ENCODE measurements at regions not wholly inside any gene's neighbourhood (a gene's known extent, or its start where the extent isn't known, plus 50 kb on each side); places are given as distances from the start of the nearest gene placed in this dataset.

DNA sequence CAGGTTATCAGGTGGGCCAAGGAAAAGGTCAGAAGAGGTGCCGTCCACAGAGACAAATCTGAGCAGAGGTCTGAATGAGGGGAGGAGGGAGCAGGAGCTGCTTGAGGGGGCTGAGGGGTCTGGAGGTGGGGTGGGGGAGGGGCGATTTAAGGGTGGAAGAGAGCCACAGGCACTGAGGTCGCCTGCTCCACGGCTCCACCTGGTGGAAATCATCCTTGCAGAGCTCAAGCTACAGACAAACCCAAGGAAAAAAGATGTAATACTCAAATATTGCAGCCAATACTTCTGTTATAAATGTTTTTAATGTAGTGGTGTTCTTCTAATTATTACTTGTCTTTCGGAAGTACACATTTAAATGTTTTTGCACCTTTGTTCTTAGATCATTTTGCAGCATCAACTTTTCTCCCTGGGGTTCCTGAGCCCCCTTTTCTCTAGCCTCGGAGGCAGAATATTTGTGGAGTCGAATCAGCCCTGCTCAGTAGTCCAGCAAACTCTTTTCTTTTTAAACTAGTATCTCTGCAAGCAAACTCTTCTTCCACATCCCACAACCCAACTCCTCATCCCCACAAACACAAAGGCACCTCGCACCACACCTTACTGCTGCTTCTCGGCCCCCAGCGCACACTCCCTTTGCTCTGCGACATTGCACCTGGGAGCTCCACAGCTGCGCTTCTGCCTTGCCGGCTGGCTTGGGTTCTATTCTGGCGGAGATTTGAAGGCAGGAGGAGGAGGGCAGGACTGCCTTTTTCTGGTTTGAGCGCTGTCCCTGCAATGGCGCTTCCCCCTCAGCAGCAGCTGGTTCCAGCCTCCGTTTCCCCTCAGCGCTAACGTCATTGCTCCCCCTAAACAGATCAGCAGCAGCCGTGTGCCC, 51.0 kb upstream of the TFAP2A start:
- peak; percentile 87 for DNase-seq (ENCODE audit: low read depth, low spot score)
- in situ Hi-C loops (cut with HindIII; ENCODE audit: low pct_unique_long_range_greater_than_20kb, low sequenced_read_pairs): no loop called here

Data from SK-MEL-5 (cell line).